ENCODE measurements at regions not wholly inside any gene's neighbourhood (a gene's known extent, or its start where the extent isn't known, plus 50 kb on each side); places are given as distances from the start of the nearest gene placed in this dataset.
"Not testable (repeated sequence)": the region's sequence is repeated elsewhere in the genome, so short reads cannot be mapped to it uniquely, and the experiment has no call there.

GRCh38 chr1:212515329-212515760 lies 82.6 kb downstream of the NENF start:
- ChIA-PET CTCF (interaction anchor here (0.6 to 2.2 kb wide), 3 partner anchors 14 to 774 kb away, joined by 4 to 8 read pairs (median 5); no protein-coding TSS in a partner anchor), POLR2A (no interaction called here)
- peak overlapping the region in 1 of 2 experiments; percentile 76; a peak in 2 of 6 replicates for H3K27ac ChIP-seq
- DNase-seq (ENCODE audit: low read depth in 1 of 2, low spot score in 1 of 2) (no peak), FAIRE-seq (no peak), ATAC-seq (no peak)
- TF ChIP-seq CBX8 (IDR thresholded peaks at IDR 0.05), result no peak
- no peak overlapping the region for H3K4me2 ChIP-seq
- peaks cover 36% of the 10 kb centered on the region for H3K4me1 ChIP-seq
- no peak overlapping the region for H3K4me3 ChIP-seq
- no peaks in the 10 kb centered on the region for H3K9me3 ChIP-seq
- 98% methylated on average over 12 of the region's 12 CpGs for WGBS (ENCODE audit: missing lambda C conversion rate)

GRCh38 chr1:212516012-212516411 lies 83.3 kb downstream of the NENF start:
- H3K27ac ChIP-seq; H3K4me3 ChIP-seq; ATAC-seq; FAIRE-seq; H3K9me3 ChIP-seq; DNase-seq (ENCODE audit: low read depth in 1 of 2, low spot score in 1 of 2); POLR2A ChIA-PET; H3K4me2 ChIP-seq: not testable (repeated sequence)
- 73% methylated on average over 4 of the region's 4 CpGs for WGBS (ENCODE audit: missing lambda C conversion rate)
- CTCF ChIA-PET, result interaction anchor here (0.6 to 2.2 kb wide), 4 partner anchors 10 to 774 kb away, joined by 3 to 8 read pairs (median 4); no protein-coding TSS in a partner anchor
- peaks cover 36% of the 10 kb centered on the region for H3K4me1 ChIP-seq

GRCh38 chr1:212518188-212519054 lies 85.7 kb downstream of the NENF start:
- DNase-seq (ENCODE audit: low read depth in 1 of 2, low spot score in 1 of 2), result peak; percentile 28 to 75
- peaks cover 22% of the 10 kb centered on the region for H3K4me1 ChIP-seq
- WGBS (ENCODE audit: missing lambda C conversion rate), result 52% methylated on average over 14 of the region's 14 CpGs
- H3K4me3 ChIP-seq, result no peak overlapping the region
- ATAC-seq, result peak; percentile 46 to 56; a peak in 5 of 6 replicates
- no peak for FAIRE-seq
- H3K27ac ChIP-seq, result peak overlapping the region in 1 of 2 experiments; percentile 62; a peak in 3 of 6 replicates
- peak overlapping the region; percentile 33 for H3K4me2 ChIP-seq
- TF ChIP-seq MAX (IDR thresholded peaks at IDR 0.05) (0 out of 2 replicates have a peak, but pooled peaks have one; percentile 16), HOXB5 (CRISPR knock-in tag; IDR thresholded peaks at IDR 0.05) (0 out of 2 replicates have a peak, but pooled peaks have one; percentile 32), FOSL2 (IDR thresholded peaks at IDR 0.05) (no peak), FOSL2 (CRISPR knock-in tag; IDR thresholded peaks at IDR 0.05) (peak; percentile 12; the same call in 1 of the 2 replicates), POLR2AphosphoS2 (conservative IDR thresholded peaks at IDR 0.05; ENCODE audit: low read length) (no peak)
- CTCF ChIA-PET, result interaction anchor here (3.6 kb wide), 1 partner anchor 41 kb away, joined by 11 read pairs; no protein-coding TSS in a partner anchor
- no peaks in the 10 kb centered on the region for H3K9me3 ChIP-seq
- POLR2A ChIA-PET, result no interaction called here

GRCh38 chr1:212519131-212519530 lies 86.4 kb downstream of the NENF start:
- Histone ChIP-seq H3K4me3 (no peak overlapping the region), H3K27ac (peak overlapping the region in 1 of 2 experiments; percentile 62; a peak in 3 of 6 replicates), H3K4me1 (peaks cover 15% of the 10 kb centered on the region), H3K4me2 (no peak overlapping the region), H3K9me3 (no peaks in the 10 kb centered on the region)
- ChIA-PET CTCF (interaction anchor here (1.0 to 3.6 kb wide), 3 partner anchors 10 to 42 kb away, joined by 3 to 11 read pairs (median 6); no protein-coding TSS in a partner anchor), POLR2A (no interaction called here)
- WGBS (ENCODE audit: missing lambda C conversion rate), result 79% methylated on average over 2 of the region's 2 CpGs
- ATAC-seq, result no peak
- TF ChIP-seq JUNB (IDR thresholded peaks at IDR 0.05) (no peak), CBX8 (IDR thresholded peaks at IDR 0.05) (no peak), ZFP36 (IDR thresholded peaks at IDR 0.05; ENCODE audit: borderline replicate concordance, partially characterized antibody) (no peak), HOXA7 (CRISPR knock-in tag; IDR thresholded peaks at IDR 0.05) (no peak), CHD2 (IDR thresholded peaks at IDR 0.05; ENCODE audit: low read length, partially characterized antibody) (no peak), RFX5 (IDR thresholded peaks at IDR 0.05) (no peak), SMC3 (IDR thresholded peaks at IDR 0.05) (no peak), RAD21 (conservative IDR thresholded peaks at IDR 0.05 in 1 of 2, IDR thresholded peaks at IDR 0.05 in 1 of 2) (no peak), NPAS2 (CRISPR knock-in tag; IDR thresholded peaks at IDR 0.05; ENCODE audit: borderline replicate concordance) (no peak), FOSL2 (IDR thresholded peaks at IDR 0.05) (no peak), FOSL2 (CRISPR knock-in tag; IDR thresholded peaks at IDR 0.05) (no peak), HMGXB4 (CRISPR knock-in tag; IDR thresholded peaks at IDR 0.05; ENCODE audit: borderline replicate concordance) (no peak), EP300 (IDR thresholded peaks at IDR 0.05) (no peak)
- no peak for FAIRE-seq
- no peak for DNase-seq (ENCODE audit: low read depth in 1 of 2, low spot score in 1 of 2)

Measured in A549 (cell line).